CD8-positive, alpha-beta memory T cell (primary cell): ENCODE measurements at regions not wholly inside any gene's neighbourhood (a gene's known extent, or its start where the extent isn't known, plus 50 kb on each side); places are given as distances from the start of the nearest gene placed in this dataset.

Source experiments
- CTCF ChIA-PET: fragments of 350-600 bp; sonication (Branson Sonifier 250); formaldehyde crosslinking; loops from one replicate; lab custom pipeline; 2021; ENCODE audit warnings: antibody characterized with exemption; lab: Charles Lee
- POLR2A ChIA-PET: fragments of 350-600 bp; sonication (Branson Sonifier 250); formaldehyde crosslinking; loops from one replicate; lab custom pipeline; 2021; ENCODE audit warnings: antibody characterized with exemption; lab: Charles Lee
- DNase-seq, 5 donors: peaks; one replicate each; pipeline versions ENCODE4 v3.0.0 to v3.0.0-alpha.2; 2020 to 2022; ENCODE audit warnings: mixed read lengths in 1 of 5
- H3K27ac ChIP-seq: one replicate; pipeline ENCODE4 v1.7.0; 2013; ENCODE audit warnings: low read depth, mild to moderate bottlenecking, low read length, moderate library complexity
- H3K27me3 ChIP-seq: 2 replicates; pipeline ENCODE4 v1.7.0; 2013; ENCODE audit warnings: low read length, mild to moderate bottlenecking; ENCODE audit not compliant: insufficient read depth, poor library complexity, severe bottlenecking
- H3K36me3 ChIP-seq: 2 replicates; pipeline ENCODE4 v1.7.0; 2013; ENCODE audit warnings: mild to moderate bottlenecking, low read length, moderate library complexity; ENCODE audit not compliant: insufficient read depth
- H3K4me1 ChIP-seq: 2 replicates; pipeline ENCODE4 v1.7.0; 2013; ENCODE audit warnings: mild to moderate bottlenecking, low read length, moderate library complexity; ENCODE audit not compliant: insufficient read depth
- H3K4me3 ChIP-seq: 2 replicates; pipeline ENCODE4 v1.7.0; 2013; ENCODE audit warnings: mild to moderate bottlenecking, low read length
- H3K9me3 ChIP-seq: 2 replicates; pipeline ENCODE4 v1.7.0; 2013; ENCODE audit warnings: mild to moderate bottlenecking, low read length
- H3K27ac Mint-ChIP-seq, 8 donors: one replicate each; pipeline ENCODE4 v1.8.0; 2020 to 2021; ENCODE audit warnings: mixed read lengths in 8 of 8, mild to moderate bottlenecking in 6 of 8, inconsistent platforms in 3 of 8, moderate library complexity in 3 of 8
- H3K27me3 Mint-ChIP-seq, 2 donors: one replicate each; pipeline ENCODE4 v1.8.0; 2020 to 2021; ENCODE audit warnings: mixed read lengths in 2 of 2, mild to moderate bottlenecking in 1 of 2, moderate library complexity in 1 of 2
- H3K36me3 Mint-ChIP-seq, 3 donors: one replicate each; pipeline ENCODE4 v1.8.0; 2020 to 2021; ENCODE audit warnings: mixed read lengths in 3 of 3, inconsistent platforms in 1 of 3, mild to moderate bottlenecking in 1 of 3
- H3K4me1 Mint-ChIP-seq, 3 donors: one replicate each; pipeline ENCODE4 v1.8.0; 2020 to 2021; ENCODE audit warnings: mixed read lengths in 3 of 3, inconsistent platforms in 1 of 3, mild to moderate bottlenecking in 1 of 3
- H3K4me3 Mint-ChIP-seq, 7 donors: one replicate each; pipeline ENCODE4 v1.8.0; 2020 to 2021; ENCODE audit warnings: mixed read lengths in 7 of 7, mild to moderate bottlenecking in 6 of 7, moderate library complexity in 4 of 7, inconsistent platforms in 2 of 7
- H3K9me3 Mint-ChIP-seq, 5 donors: one replicate each; pipeline ENCODE4 v1.8.0; 2020 to 2022; ENCODE audit warnings: mixed read lengths in 5 of 5, mild to moderate bottlenecking in 3 of 5, moderate library complexity in 2 of 5, inconsistent platforms in 1 of 5

DNA sequence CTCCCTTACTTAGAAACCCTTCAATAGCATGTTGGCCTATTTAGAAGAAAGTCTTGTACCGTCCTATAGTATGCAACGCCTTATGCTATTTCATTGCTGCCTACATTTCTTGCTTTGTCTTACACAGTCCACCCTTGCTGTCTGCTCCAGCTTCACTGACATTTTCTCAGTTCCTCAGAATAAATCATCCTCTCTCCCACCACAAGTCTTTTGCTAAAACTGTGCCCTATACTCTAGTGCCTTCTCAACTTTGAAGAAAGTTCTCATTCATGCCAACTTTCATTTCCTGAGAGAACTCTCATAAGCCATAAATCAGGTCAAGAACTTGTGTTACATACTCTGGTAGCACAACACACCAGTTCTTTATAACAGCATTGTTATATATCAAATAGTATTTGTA lies 54.3 kb upstream of the COL3A1 start:
- H3K27me3 ChIP-seq, result no peaks in the 10 kb centered on the region
- no peak overlapping the region for H3K4me3 ChIP-seq
- H3K36me3 ChIP-seq, result no peaks in the 10 kb centered on the region
- H3K27me3 Mint-ChIP-seq, result no peaks in the 10 kb centered on the region
- POLR2A ChIA-PET, result no interaction called here
- peaks cover 0 to 3% (median 0%) of the 10 kb centered on the region in 5 donors for H3K9me3 Mint-ChIP-seq
- H3K4me3 Mint-ChIP-seq, result no peak overlapping the region
- no peaks in the 10 kb centered on the region for H3K36me3 Mint-ChIP-seq
- no peak for DNase-seq
- no peak overlapping the region for H3K27ac Mint-ChIP-seq
- H3K4me1 Mint-ChIP-seq, result no peaks in the 10 kb centered on the region
- no peak overlapping the region for H3K27ac ChIP-seq
- H3K9me3 ChIP-seq, result no peaks in the 10 kb centered on the region
- CTCF ChIA-PET, result no interaction called here
- H3K4me1 ChIP-seq, result no peaks in the 10 kb centered on the region

- CTCF ChIA-PET, result no interaction called here
- no peak overlapping the region for H3K27ac ChIP-seq
- no peaks in the 10 kb centered on the region for H3K27me3 Mint-ChIP-seq
- no peak for DNase-seq
- H3K4me3 ChIP-seq, result no peak overlapping the region
- H3K9me3 ChIP-seq, result no peaks in the 10 kb centered on the region
- H3K4me1 ChIP-seq, result no peaks in the 10 kb centered on the region
- H3K36me3 ChIP-seq, result no peaks in the 10 kb centered on the region
- H3K36me3 Mint-ChIP-seq, result no peaks in the 10 kb centered on the region
- H3K27me3 ChIP-seq, result no peaks in the 10 kb centered on the region
- peaks cover 0 to 5% (median 3%) of the 10 kb centered on the region in 5 donors for H3K9me3 Mint-ChIP-seq
- POLR2A ChIA-PET, result no interaction called here
- H3K27ac Mint-ChIP-seq, result no peak overlapping the region
- H3K4me3 Mint-ChIP-seq, result no peak overlapping the region
- no peaks in the 10 kb centered on the region for H3K4me1 Mint-ChIP-seq
These were observed 52.0 kb upstream of the COL3A1 start for GRCh38 chr2:188922191-188922590.
